ENCODE measurements at regions not wholly inside any gene's neighbourhood (a gene's known extent, or its start where the extent isn't known, plus 50 kb on each side); places are given as distances from the start of the nearest gene placed in this dataset.

DNA sequence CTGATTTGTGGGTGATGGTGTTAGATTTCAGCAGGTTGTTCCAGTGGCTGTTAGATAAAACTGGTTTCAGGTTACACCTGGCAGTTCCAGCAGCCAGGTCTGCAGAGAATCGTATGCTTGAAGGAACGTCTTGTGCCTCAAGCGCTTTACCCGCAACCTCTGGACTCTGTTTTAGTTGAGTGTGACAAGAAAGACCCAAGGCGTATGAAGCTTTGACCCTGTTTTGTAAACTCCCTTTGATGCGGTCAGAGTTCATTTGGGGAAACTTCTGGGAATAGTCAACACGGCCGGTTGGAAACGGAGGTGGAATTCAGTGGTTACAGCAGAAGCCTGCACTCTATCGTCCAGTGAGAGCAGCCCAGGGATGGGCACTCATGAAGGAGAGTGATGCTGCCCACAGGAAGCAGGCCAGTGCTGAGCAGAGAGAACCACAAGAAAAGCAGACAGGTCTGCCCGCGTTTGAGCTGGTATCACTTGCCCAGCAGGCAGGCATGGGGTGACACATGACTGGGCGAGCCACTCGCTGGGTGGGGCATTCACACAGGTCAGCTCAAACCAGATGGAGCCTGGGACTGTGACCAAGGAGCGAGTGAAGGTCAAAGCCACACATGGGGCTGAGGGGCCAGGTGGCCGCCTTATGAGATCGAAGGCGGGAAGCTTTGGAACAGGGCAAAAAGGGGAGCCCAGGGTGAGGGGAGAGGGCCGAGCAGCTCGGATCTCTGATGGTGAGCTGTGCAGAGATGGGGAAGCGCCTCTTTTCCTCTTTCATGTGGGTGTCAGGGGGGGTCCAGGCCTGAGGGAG is 99.6 kb upstream of the MBOAT2 start:
- no peak for DNase-seq

DNA sequence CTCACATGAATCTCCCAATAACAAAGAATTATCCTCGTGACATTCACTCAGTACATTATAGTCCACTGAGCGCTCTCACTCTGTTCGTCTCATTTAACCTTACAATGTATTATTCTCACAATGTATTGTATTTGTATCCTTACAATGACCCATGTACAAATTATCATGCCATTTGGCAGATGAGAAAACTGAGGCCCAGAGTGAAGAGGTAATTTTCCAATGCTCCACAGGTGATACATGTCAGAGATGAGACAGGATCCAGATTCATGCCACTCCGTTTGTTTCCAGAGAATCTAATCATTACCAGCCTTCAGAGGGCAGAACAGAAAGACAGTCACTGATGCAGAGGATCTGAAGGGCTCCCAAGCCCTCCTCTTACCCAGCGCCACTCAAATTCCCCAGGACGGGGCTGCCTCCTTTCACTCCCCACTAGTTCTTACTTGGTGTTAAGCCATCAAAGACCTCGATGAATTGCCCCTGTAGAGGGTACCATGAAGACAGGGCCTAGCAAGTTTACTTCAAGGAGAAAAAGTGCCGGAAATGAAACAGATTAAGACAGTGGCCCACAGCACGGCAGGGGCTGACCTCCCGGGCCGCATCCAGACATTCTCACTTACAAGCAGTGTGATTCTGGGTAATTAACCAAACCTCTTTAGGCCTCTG is 98.4 kb upstream of the MBOAT2 start:
- DNase-seq = no peak

DNA sequence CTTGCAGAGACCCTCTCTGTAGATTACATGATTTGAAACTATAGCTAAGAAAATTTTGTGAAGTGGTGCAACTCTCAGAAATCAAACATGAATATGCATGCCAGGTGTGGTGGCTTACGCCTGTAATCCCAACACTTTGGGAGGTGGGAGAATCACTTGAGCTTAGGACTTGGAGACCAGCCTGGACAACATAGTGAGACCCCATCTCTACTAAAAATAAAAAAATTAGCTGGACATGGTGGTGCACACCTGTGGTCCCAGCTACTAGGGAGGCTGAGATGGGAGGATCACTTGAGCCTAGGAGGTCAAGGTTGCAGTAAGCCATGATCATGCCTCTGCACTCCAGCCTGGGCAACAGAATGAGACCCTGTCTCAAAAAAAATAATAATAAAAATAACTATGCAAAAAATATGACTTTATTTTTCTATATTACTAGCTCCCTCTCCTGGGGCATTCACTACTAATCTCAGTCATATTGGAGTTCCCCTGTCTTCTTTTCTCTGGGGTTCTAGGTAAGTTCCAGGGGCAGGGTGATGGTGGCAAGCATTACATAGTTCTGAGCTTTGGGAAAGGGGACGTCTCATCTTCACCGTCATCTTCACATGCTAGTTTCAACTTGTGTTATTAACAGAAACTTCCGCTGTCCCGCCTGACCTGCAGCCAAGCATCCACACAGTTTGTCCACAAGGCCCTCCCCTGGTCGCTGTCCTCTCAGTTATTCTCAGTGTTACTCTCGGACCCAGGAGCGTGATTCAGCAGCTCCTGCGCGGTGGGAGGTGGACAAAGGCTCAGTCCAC is 96.8 kb upstream of the MBOAT2 start:
- DNase-seq = no peak

DNA sequence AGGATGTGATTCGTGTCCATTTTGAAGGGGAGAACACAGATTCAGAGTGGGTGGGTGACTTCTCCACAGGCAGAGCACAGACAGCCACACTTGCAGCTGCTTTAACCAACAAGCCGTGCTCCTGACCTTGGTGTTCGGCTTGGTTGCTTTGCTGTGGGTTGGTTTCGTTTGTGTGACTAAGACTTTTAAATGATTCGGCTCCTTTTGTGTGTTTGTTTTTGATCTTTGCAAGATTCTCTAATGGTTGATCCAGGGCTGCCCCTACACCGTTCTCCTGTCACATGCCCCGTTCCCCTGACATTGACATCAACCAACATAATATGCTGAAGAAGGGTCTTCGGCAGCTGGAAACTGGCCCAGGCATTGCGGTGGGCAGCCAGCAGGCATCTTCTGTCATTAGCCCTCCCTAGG is 95.9 kb upstream of the MBOAT2 start:
- no peak for DNase-seq

DNA sequence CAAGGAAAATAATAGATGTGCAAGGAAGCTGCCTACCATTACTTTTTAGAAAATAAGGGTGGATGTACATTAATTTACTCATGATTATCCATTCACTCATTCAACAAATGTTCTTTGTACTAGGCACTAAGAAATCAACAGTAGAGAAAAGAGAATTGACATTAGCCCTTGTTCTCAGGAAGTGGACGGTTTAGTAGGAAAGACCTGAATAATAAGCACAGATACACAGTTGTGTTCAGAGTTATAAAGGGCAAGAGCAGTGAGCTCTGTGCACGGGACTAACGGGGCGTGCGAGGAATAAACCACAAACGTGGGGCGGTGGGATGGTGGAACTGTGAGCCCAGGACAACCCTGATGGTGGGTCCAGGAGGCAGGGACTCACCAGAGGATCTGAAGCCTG is 94.4 kb upstream of the MBOAT2 start:
- no peak for DNase-seq

DNA sequence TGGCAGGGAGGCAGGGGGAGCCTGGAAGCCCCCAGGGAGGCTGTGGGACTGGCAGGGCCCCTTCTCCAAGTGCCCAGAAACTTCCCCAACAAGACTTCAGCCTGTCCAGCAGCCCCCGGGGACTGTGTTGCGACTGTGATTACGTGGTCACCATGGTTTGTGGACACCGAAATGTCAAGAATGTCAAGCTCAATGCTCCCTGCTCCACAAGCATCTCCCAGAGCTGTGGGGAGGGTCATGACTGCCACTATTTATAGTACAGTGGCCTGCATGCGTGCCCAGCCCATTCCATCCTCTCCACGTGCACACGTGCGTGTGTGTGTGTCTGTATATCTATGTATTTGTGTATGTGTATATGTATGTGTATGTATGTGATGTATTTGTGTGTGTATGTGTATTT is 93.8 kb upstream of the MBOAT2 start:
- DNase-seq = no peak

DNA sequence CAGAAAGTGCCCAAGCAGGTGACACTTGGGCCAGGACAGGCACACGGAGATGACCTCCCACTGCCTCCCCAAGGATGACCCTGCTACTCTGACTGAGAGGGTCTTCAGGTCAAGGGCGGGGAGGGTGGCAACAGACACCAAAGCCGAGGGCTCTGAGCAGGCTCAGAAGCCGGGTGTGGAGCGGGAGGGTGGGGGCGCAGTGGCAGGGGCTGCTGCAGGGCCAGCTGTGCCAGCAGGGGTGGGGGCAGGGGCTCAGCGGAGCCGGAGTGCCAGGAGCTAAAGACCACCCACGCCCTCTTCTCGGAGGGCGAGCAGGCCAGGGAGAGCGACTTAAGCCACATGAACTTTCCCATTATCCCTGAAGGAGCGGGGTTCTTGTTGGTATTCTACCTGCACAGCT is 93.3 kb upstream of the MBOAT2 start:
- DNase-seq = no peak

DNA sequence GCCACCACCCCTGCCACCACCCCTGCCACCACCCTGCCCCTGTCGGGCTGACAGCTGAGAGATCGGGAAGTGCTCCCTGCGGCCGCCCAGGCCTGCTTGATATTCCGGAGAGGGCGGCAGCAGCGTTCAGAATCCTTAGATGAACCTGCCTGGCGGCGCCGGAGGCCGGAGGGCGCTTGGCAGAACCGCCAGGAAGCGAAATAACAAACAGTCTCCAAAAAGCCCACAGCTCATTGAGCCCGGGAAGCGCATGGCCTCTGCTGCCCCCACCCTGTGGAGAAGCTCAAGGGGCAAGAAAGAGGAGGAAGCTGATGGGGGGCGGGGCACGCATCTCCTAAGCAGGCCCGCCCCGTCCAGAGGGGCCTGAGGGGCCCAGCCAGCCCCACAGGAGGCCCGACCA is 92.2 kb upstream of the MBOAT2 start:
- no peak for DNase-seq

DNA sequence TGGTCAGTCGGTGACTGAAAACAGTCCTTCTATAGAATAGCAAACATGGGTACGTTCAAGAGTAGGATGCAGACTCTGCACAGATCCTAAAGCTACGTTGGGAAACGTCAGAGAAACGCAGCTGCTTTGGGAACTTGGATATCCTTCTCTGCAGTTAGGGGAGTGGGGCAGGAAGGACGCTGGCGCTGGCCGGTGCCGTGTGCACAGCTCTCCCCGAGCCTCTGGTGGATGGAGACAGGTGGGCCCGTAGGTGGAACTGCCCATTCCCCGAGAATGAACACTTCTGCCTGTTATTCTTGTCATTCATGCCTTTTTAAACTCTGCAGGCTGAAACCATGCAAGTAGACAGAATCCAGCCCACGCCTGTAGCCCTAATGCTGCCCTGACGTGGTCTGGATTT is 91.7 kb upstream of the MBOAT2 start:
- DNase-seq = no peak

DNA sequence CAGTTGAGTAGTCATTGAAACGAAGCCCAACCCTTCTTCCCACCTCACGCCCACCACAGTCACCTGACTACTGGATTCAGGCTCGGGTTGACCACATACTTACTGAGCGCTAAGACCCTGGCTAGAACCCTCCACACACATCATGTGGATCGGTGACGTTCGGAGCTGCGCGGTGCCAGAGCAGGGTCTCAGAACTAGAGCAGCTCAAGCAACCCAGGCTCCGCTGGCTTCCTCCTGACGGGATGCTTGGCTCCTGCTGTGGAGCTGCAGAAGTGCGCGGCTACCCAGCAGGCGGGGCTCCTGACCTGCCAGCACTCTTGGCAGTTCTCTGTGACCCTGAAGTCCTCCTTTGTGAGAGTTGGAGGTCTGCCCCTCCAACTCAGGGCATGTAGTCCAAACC is 90.6 kb upstream of the MBOAT2 start:
- no peak for DNase-seq

DNA sequence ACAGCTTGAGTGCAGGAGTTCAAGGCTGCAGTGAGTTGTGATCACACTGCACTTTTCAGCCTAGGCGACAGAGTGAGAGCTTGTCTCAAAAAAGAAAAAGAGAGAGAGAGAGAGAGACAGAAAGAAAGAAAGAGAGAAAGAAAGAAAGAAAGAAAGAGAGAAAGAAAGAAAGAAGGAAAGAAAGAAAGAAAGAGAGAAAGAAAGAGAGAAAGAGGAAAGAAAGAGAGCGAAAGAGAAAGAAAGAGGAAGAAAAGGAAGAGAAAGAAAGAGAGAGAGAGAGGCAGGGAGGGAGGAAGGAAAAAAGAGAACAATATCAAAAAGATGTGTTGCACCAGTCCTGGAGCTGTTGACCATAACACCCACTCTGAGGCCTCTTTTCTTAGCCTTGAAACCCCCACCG is 89.8 kb upstream of the MBOAT2 start:
- DNase-seq = no peak

DNA sequence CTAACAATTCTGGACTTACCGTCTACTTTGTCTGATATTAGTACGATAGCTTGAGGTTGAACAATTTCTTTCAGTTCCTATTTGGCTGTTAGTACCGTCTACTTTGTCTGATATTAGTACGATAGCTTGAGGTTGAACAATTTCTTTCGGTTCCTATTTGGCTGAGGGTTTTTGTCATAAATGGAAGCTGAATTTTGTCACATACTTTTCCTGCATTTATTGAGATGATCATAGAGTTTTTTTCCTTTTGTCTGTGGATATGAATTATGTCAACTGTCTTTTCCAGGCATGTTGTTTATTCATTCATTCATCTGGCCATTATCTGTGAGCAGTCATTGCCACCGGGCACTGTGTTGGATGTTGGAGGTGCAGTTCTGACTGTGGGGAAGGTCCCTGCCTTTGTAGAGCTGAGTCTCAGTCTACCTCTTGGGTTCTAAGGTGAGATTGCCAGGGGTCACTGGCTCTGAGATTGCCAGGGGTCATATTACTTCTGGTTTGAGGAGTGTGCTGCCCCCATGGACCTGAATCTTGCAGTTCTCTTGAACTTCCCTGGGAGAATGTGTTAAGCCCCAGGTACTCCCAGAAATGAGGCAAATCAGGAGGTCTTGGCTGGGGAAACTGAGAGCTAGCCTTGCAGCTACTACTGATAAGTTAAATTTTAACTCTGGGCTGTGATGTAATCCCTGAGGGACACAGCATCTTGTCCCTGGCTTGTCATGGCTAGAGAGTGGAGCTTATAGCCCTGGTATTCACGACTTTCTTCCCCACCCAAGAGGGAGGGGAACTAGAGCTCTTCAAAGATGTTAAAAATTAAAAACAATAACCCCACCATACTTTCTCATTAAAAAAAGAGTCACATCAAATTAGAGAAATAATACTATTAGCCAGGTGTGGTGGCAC is 89.1 kb upstream of the MBOAT2 start:
- no peak for DNase-seq

DNA sequence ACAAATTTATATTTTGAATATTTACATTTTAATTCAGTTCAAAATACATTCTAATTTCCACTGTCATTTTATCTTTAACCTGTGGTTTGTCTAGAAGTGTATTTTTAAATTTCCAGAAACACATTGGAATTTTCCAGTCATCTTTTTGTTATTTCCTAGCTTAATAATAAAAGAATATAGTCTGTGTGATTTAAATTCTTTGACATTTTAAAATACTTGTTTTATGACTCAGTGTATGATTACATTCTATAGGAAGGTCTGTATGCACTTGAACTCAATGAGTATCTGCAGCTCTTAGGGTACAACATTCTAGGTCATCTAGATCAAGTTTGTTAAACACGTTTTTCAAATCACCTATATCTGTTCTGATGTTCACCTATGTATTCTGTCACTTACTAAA is 88.3 kb upstream of the MBOAT2 start:
- DNase-seq = no peak

DNA sequence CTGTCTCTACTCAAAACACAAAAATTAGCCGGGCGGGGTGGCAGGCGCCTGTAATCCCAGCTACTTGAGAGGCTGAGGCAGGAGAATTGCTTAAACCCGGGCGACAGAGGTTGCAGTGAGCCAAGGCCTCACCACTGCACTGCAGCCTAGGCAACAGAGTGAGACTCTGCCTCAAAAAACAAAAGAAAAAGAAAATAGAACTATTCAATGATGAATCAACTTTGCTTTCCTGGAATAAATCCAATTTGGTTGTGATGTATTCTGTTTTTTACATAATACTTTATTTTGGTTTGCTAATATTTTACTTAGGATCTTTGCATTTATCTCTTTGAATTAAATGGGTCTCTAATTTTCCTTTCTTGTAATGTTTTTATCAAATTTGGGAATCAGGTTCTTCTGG is 86.3 kb upstream of the MBOAT2 start:
- DNase-seq = no peak

DNA sequence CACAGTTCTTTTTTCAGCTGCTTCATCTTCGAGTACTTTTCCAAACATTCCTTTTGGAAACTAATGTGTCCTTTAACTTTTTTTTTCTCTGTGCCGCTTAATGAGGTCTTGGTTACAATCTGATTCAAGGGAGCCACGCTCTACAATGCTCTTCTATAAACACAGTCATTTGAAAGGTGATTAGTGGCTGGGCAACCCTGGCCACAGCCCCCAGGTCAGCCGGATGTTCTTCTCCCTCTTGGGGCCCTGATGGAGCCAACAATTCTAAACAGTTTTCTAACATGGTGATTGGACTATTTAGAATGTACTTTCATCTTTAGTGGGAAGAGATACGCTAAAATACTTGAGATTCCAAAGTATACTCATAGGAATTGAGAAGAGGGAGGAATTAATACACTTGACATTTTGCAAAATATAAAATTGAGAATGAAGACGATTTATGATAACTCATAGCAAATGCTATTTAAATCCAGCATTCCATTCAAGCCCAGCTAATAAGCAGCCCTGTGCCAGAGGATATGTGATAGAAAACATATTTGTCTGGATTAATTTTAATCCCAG is 83.7 kb upstream of the MBOAT2 start:
- no peak for DNase-seq

DNA sequence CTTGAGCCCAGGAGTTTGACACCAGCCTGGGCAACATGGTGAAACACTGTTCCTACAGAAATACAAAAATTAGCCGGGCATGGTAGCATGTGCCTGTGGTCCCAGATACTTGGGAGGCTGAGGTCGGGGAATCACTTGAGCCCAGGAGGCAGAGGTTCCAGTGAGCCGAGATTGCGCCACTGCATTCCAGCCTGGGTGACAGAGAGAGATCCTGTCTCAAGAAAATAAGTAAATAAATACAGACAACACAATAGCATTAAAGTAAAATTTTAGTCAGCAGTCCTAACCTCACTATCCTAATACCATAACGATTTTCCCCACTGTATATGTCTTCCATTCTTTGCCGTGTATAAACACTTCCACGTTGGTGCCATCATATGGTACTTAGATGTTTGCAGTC is 83.0 kb upstream of the MBOAT2 start:
- DNase-seq = no peak

DNA sequence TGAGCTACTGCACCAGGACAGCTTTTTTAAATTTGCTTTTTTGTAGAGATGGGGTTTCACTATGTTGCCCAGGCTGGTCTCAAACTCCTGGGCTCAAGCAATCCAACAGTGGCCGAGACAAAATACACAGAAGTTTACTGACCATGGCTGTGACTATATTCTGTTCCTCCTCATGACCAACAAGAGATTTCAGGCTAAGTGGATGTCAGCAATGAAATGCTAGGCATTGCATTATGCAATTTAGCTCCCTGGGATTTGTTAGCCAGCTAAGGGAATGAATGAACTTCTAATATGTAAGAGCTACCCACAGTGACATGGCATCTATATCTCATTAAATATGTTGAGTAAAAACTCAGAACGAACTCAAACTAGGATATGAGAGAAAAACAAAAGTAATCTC is 81.9 kb upstream of the MBOAT2 start:
- DNase-seq = no peak

DNA sequence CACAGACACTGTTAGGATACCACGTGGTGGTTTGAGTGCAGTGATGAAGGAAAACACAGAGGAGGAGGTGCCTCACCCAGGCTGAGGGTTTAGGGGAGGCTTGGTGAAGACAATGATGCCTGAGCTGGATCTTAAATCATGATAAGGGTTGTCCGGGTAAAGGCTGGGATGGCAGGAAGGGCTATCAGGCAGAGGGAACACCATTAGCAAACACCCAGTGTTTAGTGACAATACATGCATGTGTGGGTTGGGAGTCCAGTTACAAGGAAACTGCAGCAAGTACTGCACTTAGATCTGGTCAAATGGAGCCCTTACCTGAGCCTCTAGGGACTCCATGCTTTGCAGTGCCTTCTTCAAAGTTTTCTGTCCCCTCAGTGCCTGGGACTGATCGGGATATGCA is 79.8 kb upstream of the MBOAT2 start:
- no peak for DNase-seq

DNA sequence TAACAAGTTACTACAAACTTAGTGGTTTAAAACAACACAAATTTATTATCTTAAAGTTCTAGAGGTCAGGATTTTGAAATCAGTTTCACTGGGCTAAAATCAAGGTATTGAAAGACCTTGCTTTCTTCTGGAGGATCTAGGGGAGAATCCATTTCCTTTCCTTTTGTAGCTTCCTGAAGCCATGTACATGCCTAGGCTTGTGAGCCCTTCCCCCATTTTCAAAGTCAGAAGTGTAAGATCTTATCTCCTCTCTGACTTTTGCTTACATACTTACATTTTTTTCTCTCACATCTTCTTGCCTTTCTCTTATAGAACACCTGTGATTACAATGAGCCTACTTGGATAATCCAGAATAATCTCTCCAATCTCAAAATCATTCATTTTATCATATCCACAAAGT is 78.7 kb upstream of the MBOAT2 start:
- no peak for DNase-seq

DNA sequence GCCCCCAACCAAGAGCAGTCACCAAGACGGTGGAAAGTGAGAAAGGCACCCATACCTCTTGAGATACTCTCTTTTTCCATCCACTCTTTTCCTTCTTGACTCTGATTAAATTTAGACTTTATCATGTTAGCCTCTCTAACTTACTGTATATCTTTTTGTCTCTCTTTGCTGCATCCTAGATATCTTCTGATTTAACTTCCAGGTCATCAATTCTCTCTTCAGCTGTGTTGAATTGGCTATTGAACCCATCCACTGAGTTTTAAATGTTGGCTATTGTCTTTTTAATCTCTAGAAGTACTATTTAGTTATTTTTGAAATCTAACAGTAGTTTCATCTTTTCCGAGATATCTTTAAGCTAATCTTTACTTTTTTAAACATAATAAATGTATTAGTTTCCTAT is 78.3 kb upstream of the MBOAT2 start:
- DNase-seq = no peak

DNA sequence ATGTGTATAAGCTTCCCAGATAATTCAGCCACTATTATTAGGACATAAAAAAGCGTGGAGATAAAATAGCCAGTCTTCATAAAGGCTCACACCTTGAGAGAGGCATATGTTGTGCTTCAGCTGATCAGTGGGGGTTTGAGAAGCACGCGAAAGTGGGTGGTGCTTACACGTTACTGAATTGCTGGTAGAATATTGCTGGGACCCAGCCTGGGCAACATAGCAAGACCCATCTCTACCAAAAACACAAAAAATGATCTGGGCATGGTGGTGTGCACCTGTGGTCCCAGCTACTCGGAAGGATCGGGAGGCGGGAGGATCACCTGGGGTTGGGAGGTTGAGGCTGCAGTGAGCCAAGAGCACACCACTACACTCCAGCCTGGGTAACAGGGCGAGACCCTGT is 74.9 kb upstream of the MBOAT2 start:
- DNase-seq = no peak

DNA sequence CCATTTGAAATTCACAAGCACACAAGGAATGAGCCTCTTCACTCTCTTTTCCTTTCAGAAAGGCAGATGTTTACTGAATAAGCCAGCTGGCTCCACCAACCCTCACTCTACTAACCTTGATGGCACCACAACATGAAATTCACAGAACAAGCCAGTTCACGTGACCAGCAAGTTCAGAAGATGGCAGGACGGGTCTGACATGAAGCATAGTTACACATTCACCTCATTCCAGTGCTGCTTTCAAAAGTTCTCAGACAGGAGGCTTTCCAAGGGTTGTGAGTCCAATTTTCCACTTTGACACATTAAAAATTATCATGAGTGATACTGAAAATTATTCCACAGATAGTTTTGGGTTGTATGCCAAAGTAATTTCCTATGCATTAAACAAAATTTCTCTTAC is 74.2 kb upstream of the MBOAT2 start:
- DNase-seq = no peak

DNA sequence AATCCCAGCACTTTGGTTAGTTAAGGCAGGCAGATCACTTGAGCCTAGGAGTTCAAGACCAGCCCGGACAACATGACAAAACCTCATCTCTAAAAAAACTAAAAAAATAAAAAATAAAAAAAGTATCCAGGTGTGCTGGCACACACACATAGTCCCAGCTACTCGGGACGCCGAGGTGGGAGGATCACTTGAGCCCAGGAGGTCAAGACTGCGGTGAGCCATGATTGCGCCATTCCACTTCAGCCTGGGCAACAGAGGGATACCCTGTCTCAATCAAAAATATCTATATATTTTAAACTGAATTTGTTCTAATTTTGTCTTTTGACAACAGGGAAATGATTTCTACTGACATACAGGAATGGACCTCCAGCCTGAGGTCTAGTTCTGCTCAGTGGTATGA is 73.3 kb upstream of the MBOAT2 start:
- DNase-seq = no peak

All from activated CD4-positive, CD25-positive, alpha-beta regulatory T cell (primary cell).